ENCODE measurements at regions not wholly inside any gene's neighbourhood (a gene's known extent, or its start where the extent isn't known, plus 50 kb on each side); places are given as distances from the start of the nearest gene placed in this dataset.

GRCh38 chr20:39468703-39469102, 506.6 kb downstream of the DHX35 start:
- DNase-seq (ENCODE audit: low read depth) = no peak

GRCh38 chr20:39464238-39464637, 502.1 kb downstream of the DHX35 start:
- DNase-seq (ENCODE audit: low read depth) = no peak

DNA sequence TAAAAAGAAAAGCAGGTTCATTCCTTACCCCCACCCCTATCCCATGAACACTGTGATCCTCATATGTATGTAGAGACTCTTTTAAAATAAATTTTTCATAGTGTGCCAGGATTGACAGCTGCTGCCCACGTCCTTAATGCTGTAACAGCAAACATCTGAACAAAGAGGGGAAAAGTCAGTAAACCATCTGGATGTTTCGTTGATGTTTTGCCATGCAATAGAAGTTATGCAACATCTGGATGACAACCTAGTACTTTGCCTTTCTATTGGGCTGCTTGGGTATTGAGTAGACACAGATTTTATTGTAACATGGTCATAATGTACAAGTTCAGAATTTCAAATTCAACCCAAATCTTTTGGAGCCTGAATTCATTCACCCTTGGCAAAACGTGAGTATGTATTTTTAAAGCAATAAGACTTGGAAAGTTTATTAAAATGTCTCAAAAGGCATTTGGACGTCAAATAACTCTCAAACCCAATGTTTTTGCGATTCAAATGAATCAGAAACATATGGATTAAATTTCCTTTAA, 500.3 kb downstream of the DHX35 start:
- no peak for DNase-seq (ENCODE audit: low read depth)

DNA sequence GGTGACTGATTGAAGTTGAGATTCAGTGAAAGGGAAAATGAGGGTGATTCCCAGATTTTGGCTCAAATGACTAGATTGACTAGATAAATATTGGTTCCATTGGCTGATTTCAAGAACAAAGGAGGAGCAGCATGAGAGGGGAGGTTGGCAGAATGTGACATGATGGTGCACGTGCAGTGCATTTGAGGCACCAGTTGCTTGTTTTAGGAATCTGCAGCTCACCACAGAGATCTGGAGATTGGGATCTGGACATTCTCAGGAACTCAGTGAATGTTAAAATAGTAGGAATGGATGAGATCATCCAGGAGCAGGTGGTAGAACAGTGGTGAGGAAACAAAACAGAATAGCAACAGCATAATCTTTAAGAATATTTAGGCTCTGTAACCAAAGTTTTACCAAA, 496.3 kb downstream of the DHX35 start:
- DNase-seq (ENCODE audit: low read depth) = no peak

DNA sequence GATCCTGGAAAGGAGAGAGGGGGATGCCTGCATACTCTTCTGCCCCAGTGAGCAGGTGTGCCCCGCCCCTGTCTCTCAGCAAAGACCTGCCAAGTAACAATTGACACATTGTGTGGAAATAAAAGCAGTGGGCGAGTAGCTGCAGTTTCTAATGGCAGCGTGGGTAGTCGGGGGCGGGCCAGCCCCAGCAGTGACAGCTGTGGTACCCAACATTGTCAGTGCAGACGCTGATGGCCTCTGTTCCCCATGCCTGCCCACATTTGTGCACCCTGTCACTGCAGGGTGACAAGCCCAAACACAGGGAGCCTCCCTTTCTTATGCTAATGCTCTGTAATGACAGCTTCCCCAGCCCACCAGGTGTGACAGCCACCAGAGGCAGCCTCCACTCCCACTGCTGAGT, 491.7 kb downstream of the DHX35 start:
- no peak for DNase-seq (ENCODE audit: low read depth)

DNA sequence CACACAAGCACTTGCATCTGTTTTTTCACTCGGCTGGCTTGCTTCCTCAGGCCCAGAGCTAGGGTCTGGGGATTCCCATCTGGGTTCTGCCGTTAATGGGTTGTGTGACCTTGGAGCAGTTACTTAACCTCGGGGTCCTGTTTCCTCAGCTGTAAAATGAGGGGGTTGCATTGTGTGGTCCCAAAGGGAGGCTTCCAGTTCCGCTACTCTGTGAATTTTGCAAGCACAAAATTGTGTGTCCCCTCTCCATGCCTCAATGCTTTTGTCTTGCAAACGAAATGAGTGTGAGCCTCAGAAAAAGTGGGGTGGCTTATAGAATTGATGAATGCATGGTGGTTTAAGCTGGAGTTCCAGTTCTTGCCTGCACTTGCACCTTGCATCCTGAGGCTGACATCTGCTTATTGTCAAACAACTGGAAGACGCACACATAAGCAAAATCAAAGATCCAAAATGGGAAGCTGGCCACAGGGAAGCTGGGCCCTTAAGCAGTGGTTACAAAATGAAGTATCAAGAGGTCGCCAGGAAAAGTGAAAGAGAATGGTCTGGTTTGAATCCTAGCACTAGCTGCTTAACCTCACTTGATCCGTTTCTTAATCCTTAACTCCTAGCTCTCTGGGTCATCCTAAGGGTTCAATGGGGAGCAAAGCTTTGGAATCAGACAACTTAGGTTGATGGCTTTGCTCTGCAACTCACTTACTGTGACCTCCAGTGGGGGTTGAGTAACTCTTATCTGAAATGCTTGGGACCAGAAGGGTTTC, 490.6 kb downstream of the DHX35 start:
- no peak for DNase-seq (ENCODE audit: low read depth)

GRCh38 chr20:39451386-39451785, 489.2 kb downstream of the DHX35 start:
- no peak for DNase-seq (ENCODE audit: low read depth)

DNA sequence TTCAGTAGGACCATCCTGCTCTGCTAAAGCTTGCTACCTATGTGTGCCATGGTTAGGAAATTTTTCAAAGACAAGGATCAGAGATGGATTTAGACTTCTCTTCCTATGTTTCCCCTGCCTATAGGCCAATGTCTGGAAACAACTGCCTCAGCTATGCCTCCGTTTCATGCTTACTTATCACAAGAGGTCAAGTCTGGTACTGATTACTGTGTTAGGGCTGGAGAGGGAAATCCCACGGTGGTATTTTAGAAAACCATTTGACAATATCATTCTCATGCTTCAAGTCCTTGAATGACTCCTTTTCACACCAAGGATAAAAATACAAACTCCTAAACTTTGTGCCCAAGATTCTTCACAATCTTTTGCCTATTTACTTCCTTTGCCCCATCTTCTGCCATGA, 484.3 kb downstream of the DHX35 start:
- no peak for DNase-seq (ENCODE audit: low read depth)

- no peak for DNase-seq (ENCODE audit: low read depth)
These were observed 483.0 kb downstream of the DHX35 start for GRCh38 chr20:39445095-39445494.

- no peak for DNase-seq (ENCODE audit: low read depth)
These were observed 471.3 kb downstream of the DHX35 start for GRCh38 chr20:39433466-39433865.

GRCh38 chr20:39431091-39431880, 469.1 kb downstream of the DHX35 start:
- DNase-seq (ENCODE audit: low read depth) = no peak

GRCh38 chr20:39429726-39430125, 467.6 kb downstream of the DHX35 start:
- no peak for DNase-seq (ENCODE audit: low read depth)

- no peak for DNase-seq (ENCODE audit: low read depth)
These were observed 463.0 kb downstream of the DHX35 start for GRCh38 chr20:39424962-39425678.

- no peak for DNase-seq (ENCODE audit: low read depth)
These were observed 459.5 kb downstream of the DHX35 start for GRCh38 chr20:39421571-39422105.

DNA sequence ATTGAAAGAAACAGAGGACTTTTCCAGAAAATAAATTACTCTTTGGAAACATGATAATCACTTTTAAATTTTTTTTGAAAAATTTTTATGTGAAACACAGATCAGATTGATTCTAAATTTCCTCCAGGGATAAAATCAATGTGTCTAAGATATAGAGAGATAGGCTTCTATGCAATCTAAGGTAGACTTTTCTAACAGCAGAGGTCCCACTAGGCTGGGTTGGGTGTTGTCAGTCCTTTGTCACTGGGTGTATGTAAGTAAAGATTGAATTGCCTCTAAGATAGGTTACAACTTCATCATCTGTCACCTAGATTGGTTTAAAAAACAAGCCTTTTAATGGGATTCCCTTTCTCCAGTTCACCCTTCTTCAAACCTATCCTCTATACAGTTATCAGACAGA, 449.9 kb downstream of the DHX35 start:
- no peak for DNase-seq (ENCODE audit: low read depth)

DNA sequence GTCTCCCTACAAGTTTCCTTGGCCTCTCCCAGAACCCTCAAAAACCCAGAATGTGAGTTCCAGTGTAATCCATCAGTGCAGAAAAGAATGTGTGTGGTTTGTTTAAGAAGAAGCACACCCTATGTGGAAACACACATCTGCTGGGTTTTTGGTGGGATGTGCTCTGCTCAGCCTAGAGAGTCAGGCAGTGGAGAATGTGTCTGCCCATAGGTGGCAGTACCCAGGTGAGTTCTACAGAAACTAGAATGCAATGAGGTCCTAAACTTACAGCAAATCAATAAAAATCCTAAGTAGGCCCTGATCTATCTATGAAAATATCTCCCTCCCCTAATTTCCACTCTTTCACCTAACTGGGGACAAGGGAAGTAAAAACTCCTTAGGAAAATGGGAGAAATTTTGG, 437.3 kb downstream of the DHX35 start:
- no peak for DNase-seq (ENCODE audit: low read depth)

- no peak for DNase-seq (ENCODE audit: low read depth)
These were observed 436.5 kb downstream of the DHX35 start for GRCh38 chr20:39398656-39399055.

DNA sequence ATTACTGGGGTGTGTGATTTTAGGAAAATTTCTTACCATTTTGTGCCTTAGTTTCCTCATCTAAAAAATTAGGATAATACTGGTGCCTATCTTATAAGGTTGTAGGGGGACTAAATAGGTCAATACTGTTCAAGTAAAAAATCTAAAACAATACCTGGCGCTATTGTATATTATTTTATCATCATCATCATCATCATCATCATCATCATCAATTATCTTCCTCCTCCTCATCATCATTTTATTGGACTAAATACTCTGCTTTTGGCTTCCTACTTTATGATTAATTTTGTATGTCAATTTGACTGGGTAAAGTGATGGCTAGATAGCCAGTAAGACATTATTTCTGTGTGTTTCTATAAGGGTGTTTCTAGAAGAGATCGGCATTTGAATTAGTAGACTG, 435.5 kb downstream of the DHX35 start:
- no peak for DNase-seq (ENCODE audit: low read depth)

GRCh38 chr20:39395478-39396291, 433.5 kb downstream of the DHX35 start:
- DNase-seq (ENCODE audit: low read depth) = no peak

- no peak for DNase-seq (ENCODE audit: low read depth)
These were observed 432.3 kb downstream of the DHX35 start for GRCh38 chr20:39394461-39394860.

DNA sequence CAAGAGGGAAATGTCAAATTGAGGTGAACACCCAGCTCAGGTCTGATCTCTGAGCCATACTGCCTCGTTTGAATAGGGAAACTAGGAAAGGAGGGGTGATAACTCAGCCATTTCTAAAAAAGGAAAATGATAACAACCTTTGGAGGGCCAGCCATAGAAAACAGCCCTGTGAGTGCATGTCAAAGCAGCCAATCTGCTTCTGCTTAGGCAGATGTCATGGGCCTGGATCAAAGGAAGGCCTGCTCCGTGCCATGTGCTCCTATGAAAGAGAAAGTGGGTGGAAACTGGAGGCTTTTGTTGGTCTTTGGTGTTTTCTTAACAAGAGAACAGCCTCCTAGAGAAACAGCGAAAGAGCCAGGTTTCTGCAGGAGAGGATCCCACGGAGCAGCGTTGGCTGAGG, 428.0 kb downstream of the DHX35 start:
- DNase-seq (ENCODE audit: low read depth) = no peak

DNA sequence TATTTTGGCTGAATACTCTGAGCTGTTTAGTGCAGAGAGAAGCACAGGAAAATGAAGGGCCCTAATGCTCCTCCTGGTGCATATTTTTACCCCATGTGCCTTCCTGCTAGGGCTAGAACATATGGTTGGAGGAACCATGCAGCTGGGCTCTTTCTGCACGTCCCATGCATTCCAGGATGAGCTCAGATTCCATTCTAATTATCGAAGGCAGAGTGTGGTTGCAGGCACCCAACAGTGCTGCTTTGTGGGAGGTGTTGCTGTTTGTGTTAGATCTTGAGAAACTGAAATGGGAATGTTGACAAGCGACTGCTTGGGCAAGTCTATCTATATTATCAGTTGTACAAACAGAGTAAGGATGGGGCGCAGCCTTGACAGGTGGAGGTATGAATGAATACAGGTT, 419.5 kb downstream of the DHX35 start:
- no peak for DNase-seq (ENCODE audit: low read depth)

All from GM04504 (cell line).